ENCODE measurements at regions not wholly inside any gene's neighbourhood (a gene's known extent, or its start where the extent isn't known, plus 50 kb on each side); places are given as distances from the start of the nearest gene placed in this dataset.

DNA sequence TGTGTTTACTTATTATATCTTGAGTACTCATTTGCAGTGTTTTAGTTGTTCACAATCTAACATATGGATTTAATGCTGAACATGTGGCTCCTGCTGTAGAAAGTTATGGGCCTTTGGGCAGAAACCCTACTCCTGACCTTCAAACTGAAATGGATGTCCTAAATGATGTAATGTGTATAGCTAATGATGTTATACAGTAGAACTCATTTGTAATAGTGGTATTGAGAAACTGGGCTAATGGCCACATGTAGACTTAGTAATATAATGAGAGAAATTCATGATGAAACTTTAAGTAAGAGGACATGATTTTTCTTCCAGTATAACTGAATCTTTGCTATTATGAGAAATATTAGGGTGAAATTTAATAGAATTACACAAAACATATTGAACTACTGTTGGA is 121.3 kb upstream of the PTPRK start:
- TF ChIP-seq, protein P1, sequence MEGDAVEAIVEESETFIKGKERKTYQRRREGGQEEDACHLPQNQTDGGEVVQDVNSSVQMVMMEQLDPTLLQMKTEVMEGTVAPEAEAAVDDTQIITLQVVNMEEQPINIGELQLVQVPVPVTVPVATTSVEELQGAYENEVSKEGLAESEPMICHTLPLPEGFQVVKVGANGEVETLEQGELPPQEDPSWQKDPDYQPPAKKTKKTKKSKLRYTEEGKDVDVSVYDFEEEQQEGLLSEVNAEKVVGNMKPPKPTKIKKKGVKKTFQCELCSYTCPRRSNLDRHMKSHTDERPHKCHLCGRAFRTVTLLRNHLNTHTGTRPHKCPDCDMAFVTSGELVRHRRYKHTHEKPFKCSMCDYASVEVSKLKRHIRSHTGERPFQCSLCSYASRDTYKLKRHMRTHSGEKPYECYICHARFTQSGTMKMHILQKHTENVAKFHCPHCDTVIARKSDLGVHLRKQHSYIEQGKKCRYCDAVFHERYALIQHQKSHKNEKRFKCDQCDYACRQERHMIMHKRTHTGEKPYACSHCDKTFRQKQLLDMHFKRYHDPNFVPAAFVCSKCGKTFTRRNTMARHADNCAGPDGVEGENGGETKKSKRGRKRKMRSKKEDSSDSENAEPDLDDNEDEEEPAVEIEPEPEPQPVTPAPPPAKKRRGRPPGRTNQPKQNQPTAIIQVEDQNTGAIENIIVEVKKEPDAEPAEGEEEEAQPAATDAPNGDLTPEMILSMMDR (IDR thresholded peaks at IDR 0.05): no peak
- TF ChIP-seq POLR2A (IDR thresholded peaks at IDR 0.05): no peak

Data from right lobe of liver (tissue), 4 donors.